Fibroblast of skin of abdomen (primary cell): ENCODE measurements at regions not wholly inside any gene's neighbourhood (a gene's known extent, or its start where the extent isn't known, plus 50 kb on each side); places are given as distances from the start of the nearest gene placed in this dataset.

Experiments
- DNase-seq: peaks from one replicate; pipeline ENCODE4 v3.0.0-alpha.2; 2013

DNA sequence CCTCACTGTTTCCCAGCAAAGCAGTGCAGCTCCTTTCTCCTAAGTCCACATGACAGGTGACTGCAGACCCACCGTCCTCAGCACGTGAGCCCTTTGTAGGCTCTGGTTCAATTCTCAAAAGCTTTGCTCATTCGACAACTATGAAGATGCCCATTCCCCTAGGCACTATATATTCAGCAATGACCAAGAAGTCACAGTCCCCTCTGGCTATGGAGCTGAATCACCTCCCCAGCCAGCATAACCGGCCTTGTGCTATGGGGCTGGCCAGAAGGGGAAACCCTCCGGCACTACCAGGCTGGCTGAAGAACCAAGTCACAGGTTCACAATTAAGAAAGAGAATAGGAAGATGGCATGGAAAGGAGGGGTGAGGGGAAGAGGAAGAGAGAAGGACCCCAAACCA, 139.7 kb downstream of the WSCD1 start:
- no peak for DNase-seq

DNA sequence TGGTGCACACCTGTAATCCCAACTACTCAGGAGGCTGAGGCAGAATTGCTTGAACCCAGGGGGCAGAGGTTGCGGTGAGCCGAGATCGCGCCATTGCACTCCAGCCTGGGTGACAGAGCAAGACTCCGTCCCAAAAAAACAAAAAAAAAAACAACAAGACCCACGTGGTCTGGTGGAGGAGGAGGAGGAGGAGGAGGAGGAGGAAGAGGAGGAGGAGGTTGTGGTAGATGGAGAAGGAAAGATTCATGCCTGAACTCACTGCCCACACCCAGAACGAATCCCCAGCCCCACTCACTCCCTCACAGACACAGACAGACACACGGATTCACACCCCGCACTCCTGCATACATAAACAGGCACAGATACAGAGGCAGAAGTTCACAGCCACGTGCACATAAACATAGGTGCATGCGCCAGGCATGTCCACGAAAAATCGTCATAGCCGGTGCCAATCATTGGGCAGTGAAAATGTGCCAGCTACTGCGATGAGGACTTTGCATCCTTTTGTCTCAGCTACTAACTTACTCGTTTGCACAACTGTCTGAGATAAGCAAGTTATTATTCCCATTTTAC, 138.5 kb downstream of the WSCD1 start:
- DNase-seq: no peak

DNA sequence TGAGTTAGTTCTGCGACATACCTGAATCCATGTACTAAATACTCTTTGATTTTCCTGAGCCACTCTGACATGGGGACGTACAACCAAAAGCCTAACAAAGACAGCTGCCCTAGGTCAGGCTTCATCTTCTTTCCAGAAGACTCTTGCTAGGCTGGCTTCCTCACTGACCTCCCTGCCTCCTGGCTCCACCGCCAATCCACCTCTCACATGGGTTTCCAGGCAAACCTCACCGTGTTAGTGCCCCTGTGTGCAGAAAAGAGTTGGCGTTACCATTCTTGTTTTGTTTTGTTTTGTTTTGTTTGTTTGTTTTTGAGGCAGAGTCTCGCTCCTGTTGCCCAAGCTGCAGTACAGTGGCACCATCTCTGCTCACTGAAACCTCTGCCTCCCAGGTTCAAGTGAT, 135.3 kb downstream of the WSCD1 start:
- DNase-seq: no peak

DNA sequence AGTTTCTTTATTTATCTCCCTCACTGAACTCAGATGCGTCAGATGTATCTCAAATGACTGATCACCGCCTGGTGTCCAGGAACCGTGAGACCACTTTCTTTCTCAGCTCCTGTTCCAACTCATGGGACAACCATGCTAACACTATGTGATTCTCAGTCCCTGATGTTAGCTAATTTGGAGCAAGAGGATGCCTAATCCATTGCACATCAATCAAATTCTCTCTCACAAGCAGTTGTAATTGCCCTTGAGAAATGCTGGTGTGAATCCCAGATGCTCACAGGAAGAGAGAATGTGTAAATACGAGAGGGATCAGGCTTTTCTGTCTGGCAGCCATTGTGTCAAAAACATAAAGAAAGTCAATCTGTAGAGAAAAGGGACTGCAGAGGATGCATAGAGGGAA, 134.9 kb downstream of the WSCD1 start:
- no peak for DNase-seq

DNA sequence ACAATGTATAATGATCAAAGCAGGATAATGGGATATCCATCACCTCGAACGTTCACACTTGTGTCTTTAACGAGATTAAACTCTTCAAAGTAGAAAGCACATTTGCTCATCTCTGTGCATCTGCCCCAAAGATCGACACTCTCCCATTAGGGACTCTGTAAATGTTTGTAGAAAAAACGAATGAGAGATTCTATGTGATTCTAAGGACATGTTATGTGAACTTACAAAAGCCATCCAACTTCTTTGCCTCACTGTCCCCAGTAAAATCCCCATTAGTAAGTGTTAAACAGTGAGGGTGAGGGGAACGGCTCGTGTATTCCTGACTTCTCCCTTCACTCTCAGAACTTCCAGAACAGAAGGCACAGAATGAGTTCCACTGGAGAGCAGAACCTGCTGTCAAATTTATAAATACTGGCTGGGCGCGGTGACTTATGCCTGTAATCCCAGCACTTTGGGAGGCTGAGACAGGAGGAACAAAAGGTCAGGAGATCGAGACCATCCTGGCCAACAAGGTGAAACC, 134.1 kb downstream of the WSCD1 start:
- DNase-seq: no peak

DNA sequence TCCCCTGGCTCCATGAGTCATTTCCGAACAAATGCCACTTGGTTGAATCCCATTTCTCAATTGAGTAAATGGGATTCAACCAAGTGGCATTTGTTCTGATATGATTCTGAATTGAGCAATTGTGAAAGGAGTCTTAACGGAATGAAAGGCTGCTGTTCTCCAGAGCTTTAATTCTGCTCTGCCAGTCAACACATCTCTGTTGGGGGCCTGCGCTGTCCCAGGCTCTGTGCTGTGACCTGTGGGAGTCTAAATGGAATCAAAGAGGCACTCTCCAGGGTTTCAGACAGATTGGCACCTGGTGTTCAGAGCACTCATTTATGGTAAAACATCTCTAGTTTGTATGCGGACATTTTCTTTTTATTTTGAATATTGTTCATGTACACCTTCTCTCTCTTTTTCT, 126.2 kb downstream of the WSCD1 start:
- DNase-seq: no peak

DNA sequence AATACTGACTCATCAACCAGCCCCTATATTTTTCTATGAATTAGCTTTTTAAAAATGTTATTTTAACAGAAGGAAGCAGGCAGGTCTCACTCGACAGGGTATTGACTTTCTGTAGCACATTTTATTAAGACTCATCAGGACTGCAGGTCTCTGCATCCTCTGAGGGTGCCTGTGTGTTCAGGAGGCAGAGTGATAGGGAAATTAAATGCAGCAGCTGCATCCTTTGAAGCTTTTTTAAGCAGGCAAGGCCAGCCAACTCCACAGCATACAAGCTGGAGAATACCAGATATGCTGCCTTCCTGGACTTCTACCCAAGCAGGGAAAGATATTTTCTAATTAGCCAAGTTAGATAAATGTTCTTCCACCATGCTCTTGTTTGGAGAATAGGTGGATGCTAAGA, 124.9 kb downstream of the WSCD1 start:
- DNase-seq: no peak

DNA sequence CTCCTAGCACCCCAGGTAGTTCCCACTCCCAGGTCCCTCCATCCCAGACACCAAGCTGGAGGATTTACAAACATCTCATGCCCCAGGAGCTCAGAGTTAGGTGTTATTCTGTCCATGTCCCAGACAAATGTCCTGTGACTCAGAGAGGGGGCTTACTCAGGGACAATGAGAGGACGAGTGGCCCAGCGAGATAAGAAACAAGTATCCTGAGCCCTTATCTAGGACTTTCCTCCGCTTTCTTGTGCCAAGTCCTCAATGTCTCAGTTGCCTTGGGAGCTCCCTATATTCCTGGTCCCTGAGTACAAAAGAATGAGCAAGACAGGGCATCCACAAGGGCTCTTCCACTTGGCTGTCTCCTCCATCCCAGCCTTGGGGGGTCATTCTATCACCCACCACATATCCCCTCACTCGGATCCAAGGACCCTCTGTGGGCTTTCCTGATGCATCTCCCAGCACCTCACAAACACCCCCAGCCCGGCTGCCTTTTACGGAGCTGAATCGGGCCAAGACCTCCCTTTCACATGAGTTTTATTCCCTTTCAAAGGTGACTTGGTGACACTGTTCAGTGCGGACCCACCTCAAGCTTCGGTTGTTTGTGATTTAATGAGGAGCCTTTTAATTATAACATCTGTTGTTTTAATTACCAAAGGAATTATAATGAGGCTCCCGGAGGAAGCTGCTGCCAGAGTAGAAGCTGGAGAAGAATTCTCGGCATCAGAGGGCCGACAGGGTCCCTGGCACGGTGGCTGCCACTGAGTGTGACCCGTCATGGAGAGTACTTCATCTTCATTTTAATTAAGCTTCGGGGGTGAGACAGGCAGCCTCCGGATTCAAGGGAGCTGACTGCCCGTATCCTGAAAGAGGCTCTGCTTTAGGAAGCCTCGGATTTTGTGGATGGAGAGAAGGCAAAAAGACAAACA, 121.5 kb downstream of the WSCD1 start:
- no peak for DNase-seq

DNA sequence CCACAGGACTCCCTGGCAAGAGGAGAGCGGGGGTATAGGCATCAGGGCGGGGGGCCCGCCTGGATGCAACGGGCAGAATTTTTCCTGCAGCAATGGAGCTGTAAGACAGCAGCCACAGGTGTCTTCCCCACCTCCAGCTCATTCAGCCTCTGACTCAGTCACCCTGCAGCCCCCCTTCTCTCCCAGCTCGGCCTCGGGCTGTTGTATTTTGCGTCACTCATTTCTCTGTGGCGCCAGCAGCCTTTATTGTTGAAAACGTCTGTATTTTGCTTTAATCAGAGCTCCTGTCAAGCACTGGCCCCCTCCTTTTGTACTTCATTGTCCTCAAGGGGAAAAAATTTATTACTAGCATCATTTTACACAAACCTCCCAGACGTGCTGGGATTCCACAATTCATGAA, 117.7 kb downstream of the WSCD1 start:
- no peak for DNase-seq

DNA sequence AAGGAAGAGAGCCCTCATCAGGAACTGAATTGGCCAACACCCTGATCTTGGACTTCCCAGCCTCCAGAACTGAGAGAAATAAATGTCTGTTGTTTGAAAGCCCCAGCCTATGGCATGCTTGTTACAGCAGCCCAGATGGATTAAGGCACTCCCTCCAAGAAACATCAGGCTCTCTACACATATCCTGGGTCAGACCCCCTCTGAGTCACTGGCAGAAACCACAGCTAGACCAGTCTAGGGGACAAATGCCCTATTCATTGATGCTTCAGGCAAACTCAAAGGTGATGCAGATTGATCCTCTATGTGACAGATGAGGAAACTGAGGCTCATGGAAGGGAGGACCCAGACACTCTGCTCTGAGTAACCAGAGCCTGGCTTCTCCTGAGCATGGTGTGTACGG, 116.8 kb downstream of the WSCD1 start:
- no peak for DNase-seq

DNA sequence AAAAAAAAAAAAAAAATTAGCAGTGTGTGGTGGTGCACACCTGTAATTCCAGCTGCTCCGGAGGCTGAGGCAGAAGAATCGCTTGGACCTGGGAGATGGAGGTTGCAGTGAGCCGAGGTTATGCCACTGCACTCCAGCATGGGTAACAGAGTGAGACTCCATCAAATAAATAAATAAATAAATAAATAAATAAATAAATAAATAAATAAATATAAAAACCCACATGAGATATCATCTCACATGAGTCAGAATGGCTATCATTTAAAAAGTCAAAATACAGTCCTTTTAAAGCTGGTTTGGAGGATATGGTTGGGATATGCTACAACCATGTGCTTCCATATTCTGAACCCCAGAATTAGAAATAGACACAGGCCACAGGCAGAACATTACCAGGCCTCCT, 114.3 kb downstream of the WSCD1 start:
- no peak for DNase-seq

DNA sequence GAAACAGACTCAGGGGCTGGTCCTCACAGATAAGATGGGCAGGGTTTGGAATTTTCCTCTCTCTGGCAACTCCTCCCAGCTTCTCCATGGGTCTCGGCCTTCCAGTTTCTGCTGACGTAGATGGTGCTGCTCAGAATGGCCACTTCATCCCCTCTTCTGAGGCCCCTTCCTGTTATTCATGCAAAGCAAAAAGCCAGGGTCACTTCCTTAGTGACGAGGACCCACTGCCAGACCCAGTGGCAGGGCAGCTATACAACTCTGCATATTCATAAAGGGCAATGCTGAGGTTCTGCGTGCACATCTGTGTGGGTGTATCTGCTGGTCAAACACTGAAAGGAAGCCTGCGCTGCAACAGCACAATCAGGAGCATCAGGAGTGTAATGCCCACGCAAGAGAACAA, 108.8 kb downstream of the WSCD1 start:
- no peak for DNase-seq

DNA sequence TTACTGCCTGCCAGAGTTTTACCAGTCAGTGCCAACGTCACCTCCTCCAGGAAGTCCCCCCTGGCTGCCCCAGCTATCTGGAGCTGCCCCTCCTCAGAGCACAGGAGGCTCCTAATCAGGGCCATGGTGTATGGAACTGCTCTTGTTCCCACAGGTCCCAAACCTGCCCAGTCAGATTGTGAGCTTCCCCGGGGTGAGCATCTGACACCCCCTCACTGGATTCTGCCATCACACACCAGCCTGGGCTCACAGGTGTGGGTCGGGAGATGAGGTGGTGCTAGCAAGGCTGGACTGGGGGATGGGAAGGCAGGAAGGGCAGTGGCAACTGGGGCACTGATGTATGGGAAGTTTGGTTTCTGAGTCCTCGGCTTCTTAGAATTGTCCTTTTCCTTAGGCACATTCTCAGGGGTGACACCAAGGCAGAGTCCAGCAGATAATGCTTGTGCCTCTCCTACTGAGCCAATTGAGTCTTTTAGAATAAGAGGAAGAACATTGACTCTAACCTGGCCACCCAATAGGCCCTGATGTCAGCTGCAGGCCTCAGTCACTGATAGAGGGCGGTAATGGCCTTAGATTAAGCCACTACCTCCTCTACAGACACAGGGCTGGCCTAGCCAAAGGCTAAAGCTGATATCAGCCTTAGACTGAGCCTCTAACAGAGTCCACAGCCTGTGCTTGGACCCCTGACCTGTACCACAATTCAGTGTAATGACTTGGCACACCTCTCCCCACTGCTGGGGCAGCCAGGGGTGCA, 107.9 kb downstream of the WSCD1 start:
- DNase-seq: no peak
